Type B pancreatic cell (in vitro differentiated cells): ENCODE measurements at regions not wholly inside any gene's neighbourhood (a gene's known extent, or its start where the extent isn't known, plus 50 kb on each side); places are given as distances from the start of the nearest gene placed in this dataset.

ENCODE experiments used
- DNase-seq: peaks from one replicate; pipeline ENCODE4 v3.0.0; 2021; ENCODE audit warnings: mixed read lengths; ENCODE audit not compliant: unreplicated experiment; ENCODE audit errors: extremely low spot score
- H3K27ac Mint-ChIP-seq: 2 replicates; pipeline ENCODE4 v1.8.0; 2021; ENCODE audit warnings: mild to moderate bottlenecking, mixed read lengths
- H3K27me3 Mint-ChIP-seq: 2 replicates; pipeline ENCODE4 v1.8.0; 2021; ENCODE audit warnings: mixed read lengths
- H3K36me3 Mint-ChIP-seq: 2 replicates; pipeline ENCODE4 v1.8.0; 2021; ENCODE audit warnings: mixed read lengths
- H3K4me1 Mint-ChIP-seq: one replicate; pipeline ENCODE4 v1.8.0; 2021; ENCODE audit warnings: mixed read lengths; ENCODE audit not compliant: unreplicated experiment
- H3K4me3 Mint-ChIP-seq: 2 replicates; pipeline ENCODE4 v1.8.0; 2021; ENCODE audit warnings: mild to moderate bottlenecking, mixed read lengths
- H3K9me3 Mint-ChIP-seq: 2 replicates; pipeline ENCODE4 v1.8.0; 2021; ENCODE audit warnings: mixed read lengths
- TF ChIP-seq, protein P1 (sequence below): fragments of 200-600 bp; sonication (generic); conservative IDR thresholded peaks from 2 replicates; pipeline ENCODE4 v1.5.0; 2021; ENCODE audit warnings: antibody characterized with exemption, mild to moderate bottlenecking

GRCh38 chr13:31057403-31058033 lies 104.2 kb downstream of the HSPH1 start:
- Mint-ChIP-seq H3K4me1 (no peaks in the 10 kb centered on the region), H3K4me3 (no peak overlapping the region), H3K36me3 (no peaks in the 10 kb centered on the region), H3K27me3 (peaks cover 9% of the 10 kb centered on the region), H3K27ac (no peak overlapping the region), H3K9me3 (no peaks in the 10 kb centered on the region)
- no peak for DNase-seq
- TF ChIP-seq, protein P1, sequence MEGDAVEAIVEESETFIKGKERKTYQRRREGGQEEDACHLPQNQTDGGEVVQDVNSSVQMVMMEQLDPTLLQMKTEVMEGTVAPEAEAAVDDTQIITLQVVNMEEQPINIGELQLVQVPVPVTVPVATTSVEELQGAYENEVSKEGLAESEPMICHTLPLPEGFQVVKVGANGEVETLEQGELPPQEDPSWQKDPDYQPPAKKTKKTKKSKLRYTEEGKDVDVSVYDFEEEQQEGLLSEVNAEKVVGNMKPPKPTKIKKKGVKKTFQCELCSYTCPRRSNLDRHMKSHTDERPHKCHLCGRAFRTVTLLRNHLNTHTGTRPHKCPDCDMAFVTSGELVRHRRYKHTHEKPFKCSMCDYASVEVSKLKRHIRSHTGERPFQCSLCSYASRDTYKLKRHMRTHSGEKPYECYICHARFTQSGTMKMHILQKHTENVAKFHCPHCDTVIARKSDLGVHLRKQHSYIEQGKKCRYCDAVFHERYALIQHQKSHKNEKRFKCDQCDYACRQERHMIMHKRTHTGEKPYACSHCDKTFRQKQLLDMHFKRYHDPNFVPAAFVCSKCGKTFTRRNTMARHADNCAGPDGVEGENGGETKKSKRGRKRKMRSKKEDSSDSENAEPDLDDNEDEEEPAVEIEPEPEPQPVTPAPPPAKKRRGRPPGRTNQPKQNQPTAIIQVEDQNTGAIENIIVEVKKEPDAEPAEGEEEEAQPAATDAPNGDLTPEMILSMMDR, result no peak

DNA sequence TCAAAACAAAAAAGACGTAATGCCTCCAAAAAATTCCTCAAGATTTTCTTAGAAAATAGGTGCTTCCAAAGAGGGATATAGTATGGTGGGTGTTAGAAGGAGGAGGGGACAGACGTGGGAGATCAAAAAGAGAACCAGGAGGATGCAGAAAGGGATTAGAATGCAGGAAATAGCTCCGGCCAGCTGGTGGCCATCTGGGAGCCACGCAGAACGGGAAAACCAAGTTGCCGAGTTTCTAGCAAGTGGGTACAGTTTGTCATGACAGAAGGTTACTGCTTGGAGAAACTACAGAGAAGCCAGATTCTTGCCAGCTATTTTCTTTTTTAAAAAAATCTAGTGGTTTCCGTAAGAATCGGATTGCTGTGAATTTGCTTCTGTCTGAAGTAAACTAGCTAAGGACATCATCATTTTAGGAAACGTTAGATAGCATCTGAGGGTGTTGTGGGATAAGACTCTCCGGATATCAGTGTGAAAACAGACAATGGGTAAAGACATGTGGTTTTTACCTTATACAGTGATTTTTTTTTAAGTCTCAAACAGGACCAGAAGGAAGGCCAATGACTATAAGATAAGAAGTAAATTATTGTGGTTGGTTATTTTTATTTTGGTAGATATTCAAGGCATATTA lies 104.9 kb downstream of the HSPH1 start:
- DNase-seq, result no peak
- no peak overlapping the region for H3K27ac Mint-ChIP-seq
- no peaks in the 10 kb centered on the region for H3K9me3 Mint-ChIP-seq
- no peak overlapping the region for H3K4me3 Mint-ChIP-seq
- peaks cover 12% of the 10 kb centered on the region for H3K27me3 Mint-ChIP-seq
- H3K4me1 Mint-ChIP-seq, result no peaks in the 10 kb centered on the region
- no peaks in the 10 kb centered on the region for H3K36me3 Mint-ChIP-seq
- TF ChIP-seq, protein P1, result no peak

- Mint-ChIP-seq H3K4me3 (no peak overlapping the region), H3K27me3 (peaks cover 22% of the 10 kb centered on the region), H3K9me3 (no peaks in the 10 kb centered on the region), H3K27ac (no peak overlapping the region), H3K36me3 (no peaks in the 10 kb centered on the region), H3K4me1 (peaks cover 2% of the 10 kb centered on the region)
- no peak for DNase-seq
- TF ChIP-seq, protein P1, result no peak
Measured at GRCh38 chr13:31055589-31055988, 106.1 kb downstream of the HSPH1 start.

DNA sequence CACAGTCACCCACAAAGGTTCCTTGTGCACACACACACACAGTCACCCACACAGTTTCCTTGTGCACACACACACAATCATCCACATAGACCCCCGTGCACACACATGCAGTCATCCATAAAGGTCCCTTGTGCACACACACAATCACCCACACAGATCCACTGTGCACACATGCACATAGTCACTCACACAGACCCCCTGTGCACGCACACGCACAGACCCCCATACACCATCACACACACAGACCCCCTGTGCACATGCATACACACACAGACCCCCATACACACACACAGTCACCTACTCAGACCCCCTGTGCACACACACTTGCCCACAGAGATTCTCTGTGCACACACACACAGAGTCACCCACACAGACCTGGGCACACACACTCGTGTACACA lies 107.1 kb downstream of the HSPH1 start:
- Mint-ChIP-seq H3K4me3 (no peak overlapping the region), H3K9me3 (no peaks in the 10 kb centered on the region), H3K4me1 (peaks cover 5% of the 10 kb centered on the region), H3K27me3 (peaks cover 21% of the 10 kb centered on the region), H3K36me3 (no peaks in the 10 kb centered on the region), H3K27ac (no peak overlapping the region)
- no peak for DNase-seq
- TF ChIP-seq, protein P1, result no peak

DNA sequence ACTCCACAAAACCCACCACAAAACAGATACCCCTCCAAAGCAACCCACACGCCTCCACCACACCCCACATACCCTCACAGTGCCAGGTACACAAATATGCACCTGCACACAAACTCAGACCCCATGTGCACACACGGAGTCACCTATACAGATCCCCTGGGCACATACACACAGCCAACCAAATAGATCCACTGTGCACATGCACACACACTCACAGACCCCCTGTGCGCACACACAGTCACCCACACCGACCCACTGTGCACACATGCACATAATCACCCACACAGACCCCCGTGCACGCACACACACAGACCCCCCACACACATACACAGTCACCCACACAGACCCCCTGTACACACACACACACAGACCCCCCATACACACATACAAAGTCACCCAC lies 107.8 kb downstream of the HSPH1 start:
- Mint-ChIP-seq H3K9me3 (no peaks in the 10 kb centered on the region), H3K4me3 (no peak overlapping the region), H3K4me1 (peaks cover 5% of the 10 kb centered on the region), H3K27me3 (peaks cover 21% of the 10 kb centered on the region), H3K27ac (no peak overlapping the region), H3K36me3 (no peaks in the 10 kb centered on the region)
- TF ChIP-seq, protein P1, result no peak
- DNase-seq, result no peak
